Prostate gland (tissue), 2 donors: ENCODE measurements at regions not wholly inside any gene's neighbourhood (a gene's known extent, or its start where the extent isn't known, plus 50 kb on each side); places are given as distances from the start of the nearest gene placed in this dataset.

Experiments used
- POLR2A ChIP-seq: fragments of 450-650 bp; IDR thresholded peaks from one replicate; pipeline ENCODE4 v1.6.1; 2016; ENCODE audit warnings: antibody characterized with exemption, mild to moderate bottlenecking
- TF ChIP-seq, protein P1 (sequence below), 4 experiments: fragments of 200-600 bp in 2 of 4; fragments of 450-650 bp in 2 of 4; sonication (generic) in 2 of 4; IDR thresholded peaks; 1 replicate in 3 of 4; 2 replicates in 1 of 4; pipeline ENCODE4 v1.5.1; 2016 to 2019; ENCODE audit warnings: antibody characterized with exemption in 4 of 4, mild to moderate bottlenecking in 2 of 4, moderate library complexity in 2 of 4

DNA sequence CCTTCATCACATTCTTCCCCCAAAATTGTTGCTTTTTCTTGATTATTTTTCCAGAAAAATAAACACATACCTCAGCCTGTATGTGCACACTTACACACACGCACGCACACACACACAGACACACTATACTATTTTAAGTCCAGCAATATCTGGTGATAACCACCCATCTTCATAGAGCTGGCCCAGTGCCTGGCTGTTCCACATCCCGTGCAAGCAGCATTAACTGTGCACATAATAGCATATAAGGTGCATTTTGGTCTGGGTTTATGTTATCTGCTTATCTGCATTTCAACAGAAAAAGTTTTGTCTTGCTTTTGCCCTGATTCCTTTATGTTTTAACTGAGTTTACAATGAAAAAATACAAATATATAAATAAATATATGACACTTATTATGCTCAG lies 143.1 kb upstream of the KLF6 start:
- TF ChIP-seq, protein P1, sequence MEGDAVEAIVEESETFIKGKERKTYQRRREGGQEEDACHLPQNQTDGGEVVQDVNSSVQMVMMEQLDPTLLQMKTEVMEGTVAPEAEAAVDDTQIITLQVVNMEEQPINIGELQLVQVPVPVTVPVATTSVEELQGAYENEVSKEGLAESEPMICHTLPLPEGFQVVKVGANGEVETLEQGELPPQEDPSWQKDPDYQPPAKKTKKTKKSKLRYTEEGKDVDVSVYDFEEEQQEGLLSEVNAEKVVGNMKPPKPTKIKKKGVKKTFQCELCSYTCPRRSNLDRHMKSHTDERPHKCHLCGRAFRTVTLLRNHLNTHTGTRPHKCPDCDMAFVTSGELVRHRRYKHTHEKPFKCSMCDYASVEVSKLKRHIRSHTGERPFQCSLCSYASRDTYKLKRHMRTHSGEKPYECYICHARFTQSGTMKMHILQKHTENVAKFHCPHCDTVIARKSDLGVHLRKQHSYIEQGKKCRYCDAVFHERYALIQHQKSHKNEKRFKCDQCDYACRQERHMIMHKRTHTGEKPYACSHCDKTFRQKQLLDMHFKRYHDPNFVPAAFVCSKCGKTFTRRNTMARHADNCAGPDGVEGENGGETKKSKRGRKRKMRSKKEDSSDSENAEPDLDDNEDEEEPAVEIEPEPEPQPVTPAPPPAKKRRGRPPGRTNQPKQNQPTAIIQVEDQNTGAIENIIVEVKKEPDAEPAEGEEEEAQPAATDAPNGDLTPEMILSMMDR (IDR thresholded peaks at IDR 0.05): no peak
- no peak for TF ChIP-seq POLR2A
